Myocyte (in vitro differentiated cells): ENCODE measurements at regions not wholly inside any gene's neighbourhood (a gene's known extent, or its start where the extent isn't known, plus 50 kb on each side); places are given as distances from the start of the nearest gene placed in this dataset.
"Not testable (repeated sequence)": the region's sequence is repeated elsewhere in the genome, so short reads cannot be mapped to it uniquely, and the experiment has no call there.

Experiments
- DNase-seq: peaks from one replicate; pipeline ENCODE4 v3.0.0-alpha.2; 2012; ENCODE audit warnings: low read depth

DNA sequence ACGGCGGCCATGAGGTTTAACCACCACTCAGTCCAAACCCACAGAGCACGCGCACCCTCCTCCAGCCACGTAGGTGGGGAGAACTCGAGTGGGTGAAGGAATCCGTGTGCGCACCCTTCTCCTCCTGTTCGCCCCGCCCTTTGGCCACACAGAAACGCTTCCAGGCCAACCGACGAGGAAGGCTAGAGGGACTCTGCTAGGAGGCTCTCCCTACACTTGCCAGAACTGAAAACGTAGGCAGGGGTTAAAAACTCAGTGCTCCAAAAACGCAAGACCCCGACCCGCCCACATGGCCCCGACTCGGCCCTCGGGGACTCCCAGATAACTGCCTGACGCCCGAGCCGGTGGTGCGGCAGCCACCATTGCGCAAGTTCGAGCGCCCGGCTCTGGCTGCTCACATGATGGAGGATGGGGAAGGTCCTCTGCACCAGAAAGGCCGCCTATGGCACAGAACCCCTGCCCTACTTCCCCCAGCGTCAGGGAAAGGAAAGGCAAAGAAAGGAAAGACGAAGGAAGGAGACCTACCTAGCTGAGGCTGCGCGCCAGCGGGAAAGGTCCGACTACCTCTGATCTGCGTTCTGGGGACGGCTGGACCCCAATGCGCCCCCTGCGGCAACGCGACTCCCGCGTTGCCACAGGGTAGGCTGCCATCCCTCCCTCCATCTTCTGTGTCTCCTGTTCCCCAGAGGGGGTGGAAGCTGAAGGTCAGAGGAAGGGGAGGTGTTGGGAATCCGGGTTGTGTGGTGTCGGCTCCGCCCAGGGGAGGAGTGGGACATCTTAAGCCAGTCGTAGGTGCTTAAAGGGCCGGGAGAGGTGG lies 201.9 kb upstream of the AGTR2 start:
- peak; percentile 49 for DNase-seq

DNA sequence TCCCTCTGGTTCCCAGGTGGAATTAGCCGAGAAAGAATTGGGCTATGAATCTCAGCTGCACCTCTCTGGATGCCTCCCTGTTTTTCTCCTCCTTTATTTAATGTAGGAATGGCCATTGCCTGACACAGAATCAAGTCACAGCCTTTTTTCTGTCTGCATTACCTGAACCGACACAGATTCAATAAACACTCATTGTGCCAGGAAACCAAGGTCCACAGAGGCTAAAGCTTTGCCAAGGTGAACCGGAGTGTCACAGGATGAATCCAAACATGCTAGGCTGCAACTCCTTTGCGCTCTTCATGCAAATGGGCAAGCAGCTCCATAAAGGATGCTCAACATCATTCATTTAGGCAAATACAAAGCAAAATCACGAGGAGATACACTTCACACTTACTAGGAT lies 199.8 kb upstream of the AGTR2 start:
- no peak for DNase-seq

DNA sequence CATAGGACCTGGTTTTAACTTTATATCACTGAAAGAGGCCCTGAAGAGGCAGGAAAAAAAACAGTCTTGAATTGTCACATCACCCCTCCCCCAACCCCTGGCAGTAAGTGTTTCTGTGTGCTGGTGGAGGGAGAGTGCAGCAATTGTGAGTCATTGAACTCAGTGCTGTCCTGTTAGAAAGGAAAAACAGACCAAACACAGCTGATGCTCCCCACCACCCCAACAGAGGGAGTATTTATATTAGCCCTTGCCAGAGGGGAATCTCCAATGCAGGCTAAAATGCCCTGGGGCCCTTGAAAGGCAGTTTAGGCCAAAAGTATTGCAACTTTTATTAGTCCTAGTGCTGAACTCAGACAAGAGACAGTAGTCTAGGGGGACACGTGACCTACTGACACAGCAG lies 197.8 kb upstream of the AGTR2 start:
- no peak for DNase-seq

DNA sequence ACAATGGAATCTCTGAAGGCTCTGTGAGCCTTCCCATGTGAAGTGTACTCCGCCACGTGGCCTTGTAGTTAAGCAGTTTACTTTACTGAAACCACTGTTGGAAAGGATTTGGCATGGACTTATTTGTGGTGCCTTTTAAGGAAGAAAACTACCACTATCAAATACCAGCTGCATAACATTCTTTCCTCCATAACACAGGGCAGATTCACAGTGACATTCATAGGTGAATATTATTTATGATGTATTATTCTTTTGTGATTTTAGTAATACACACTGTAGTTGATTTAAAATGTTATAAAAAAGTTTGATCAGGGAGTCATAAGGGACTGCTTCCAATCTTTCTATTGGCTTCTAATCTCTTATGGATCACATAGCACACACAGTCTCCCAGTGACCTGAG lies 192.5 kb upstream of the AGTR2 start:
- no peak for DNase-seq

DNA sequence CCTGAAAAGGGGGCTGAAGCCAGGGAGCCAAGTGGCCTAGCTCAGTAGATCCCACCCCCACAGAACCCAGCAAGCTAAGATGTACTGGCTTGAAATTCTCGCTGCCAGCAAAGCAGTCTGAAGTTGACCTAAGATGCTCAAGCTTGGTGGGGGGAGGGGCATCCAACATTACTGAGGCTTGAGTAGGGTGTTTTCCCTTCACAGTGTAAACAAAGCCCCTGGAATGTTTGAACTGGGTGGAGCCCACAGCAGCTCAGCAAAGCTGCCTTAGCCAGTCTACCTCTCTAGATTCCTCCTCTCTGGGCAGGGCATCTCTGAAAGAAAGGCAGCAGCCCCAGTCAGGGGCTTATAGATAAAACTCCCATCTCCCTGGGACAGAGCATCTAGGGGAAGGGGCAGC lies 187.4 kb upstream of the AGTR2 start:
- not testable (repeated sequence) for DNase-seq

DNA sequence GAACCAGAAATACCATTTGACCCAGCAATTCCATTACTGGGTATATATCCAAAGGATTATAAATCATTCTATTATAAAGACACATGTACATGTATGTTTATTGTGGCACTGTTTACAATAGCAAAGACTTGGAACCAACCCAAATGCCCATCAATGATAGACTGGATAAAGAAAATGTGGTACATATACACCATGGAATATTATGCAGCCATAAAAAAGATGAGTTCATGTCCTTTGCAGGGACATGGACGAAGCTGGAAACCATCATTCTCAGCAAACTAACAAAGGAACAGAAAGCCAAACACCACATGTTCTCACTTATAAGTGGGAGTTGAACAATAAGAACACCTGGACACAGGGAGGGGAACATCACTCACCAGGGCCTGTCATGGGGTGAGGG lies 183.1 kb upstream of the AGTR2 start:
- DNase-seq, result not testable (repeated sequence)

DNA sequence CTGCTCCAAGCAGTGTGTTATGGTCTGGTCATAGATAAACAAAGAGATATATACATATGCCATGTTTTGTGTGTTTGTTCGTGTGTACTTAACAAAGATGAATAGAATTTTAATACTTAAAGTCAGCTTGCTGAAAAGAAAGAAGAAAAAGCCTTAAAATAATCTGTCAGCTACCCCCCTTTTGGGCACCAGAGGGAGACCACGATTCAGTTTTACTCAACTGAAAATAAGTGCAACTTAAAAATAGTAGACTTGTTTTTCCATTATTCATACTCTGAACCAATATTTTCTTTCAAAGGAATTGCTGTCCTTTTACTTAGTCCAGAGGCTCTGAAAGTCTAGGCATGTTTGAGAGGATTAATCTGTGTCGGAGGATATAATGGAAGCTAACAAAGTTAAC lies 181.7 kb upstream of the AGTR2 start:
- DNase-seq, result peak; percentile 4

DNA sequence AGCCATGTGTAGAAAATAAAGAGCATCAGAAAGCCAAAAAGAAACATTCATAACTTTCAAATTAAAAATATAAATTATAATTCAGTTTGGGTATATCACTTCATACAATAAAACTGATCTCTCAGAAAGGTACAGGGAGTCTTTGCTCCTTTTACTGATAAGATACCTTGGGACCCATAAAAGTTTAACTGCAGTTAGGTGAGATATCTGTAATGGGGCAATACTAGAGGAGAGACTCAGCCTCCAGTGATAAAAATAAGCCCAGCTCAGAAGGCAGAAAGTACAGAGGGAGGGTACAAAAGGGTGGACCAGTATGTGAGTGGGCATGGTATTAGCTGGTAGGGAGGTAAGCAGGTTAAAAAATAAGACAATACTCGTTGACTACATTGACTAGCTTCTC lies 180.9 kb upstream of the AGTR2 start:
- no peak for DNase-seq

DNA sequence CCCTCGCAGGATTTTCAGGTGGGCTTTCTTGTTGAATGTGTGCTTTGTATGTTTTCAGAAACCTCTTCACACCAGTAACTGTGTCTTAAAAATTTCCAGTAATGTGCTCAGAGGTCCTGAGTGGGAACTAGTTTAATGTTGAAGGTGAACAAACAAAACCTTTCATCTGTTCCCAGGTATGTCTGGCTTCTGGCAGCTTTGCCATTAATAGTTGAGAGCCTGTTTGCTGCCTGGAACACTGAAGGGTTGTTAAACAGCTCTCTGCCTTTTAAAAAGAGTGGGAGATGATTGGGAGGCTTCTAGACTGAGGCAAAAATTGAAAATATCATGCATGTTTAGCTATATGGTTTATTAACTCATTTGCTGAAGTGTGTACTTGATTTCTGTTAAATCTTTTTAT lies 161.2 kb upstream of the AGTR2 start:
- no peak for DNase-seq

DNA sequence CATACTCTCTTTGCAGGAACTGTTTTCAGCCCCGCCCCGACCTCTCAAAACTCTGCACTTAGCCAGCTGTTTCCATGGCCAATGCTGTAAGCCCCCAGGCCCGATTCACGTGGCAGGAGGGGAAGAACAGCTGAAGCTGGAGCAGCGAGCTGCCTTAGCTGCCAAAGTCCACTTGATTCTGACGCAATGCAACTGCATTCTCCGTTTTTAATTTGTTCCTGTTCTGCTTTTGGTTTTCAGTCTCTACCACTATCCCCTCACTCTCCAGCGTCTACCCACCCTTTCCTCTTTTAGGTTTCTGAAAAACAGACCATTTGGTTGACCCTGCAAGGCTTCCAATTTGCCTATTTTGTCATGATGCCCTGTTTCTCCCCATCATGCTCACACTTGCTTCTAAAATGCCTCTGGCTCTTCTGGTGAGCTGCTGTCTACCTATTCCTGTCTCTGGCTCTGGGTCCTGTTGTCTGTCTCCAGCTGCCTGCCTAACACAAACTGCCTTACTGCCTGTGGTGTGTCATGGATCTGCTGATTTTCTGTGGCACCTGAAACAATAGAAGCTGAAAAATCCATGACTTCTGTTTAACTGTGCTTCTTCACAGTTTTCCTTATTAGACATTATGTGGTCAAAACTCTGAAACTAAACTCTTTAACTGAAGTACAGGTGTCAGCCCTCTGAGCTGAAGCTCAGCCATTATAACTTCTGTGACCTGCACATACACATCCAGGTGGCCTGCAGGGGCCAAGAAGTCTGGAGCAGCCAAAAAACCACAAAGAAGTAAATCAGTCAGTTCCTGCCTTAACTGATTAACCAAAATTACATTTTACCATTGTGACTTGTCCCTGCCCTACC lies 160.5 kb upstream of the AGTR2 start:
- peak; percentile 1 for DNase-seq

DNA sequence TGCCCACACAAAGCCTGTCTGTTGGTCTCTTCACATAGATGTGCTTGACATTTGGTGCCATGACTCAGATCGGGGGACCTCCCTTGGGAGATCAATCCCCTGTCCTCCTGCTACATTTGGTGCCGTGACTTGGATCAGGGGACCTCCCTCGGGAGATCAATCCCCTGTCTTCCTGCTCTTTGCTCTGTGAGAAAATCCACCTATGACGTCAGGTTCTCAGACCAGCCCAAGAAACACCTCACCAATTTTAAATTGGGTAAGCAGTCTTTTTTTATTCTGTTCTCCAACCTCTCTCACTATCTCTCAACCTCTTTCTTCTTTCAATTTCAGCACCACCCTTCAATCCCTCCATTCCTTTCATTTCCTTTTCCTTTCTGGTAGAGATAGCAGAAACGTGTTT lies 159.6 kb upstream of the AGTR2 start:
- DNase-seq, result no peak

DNA sequence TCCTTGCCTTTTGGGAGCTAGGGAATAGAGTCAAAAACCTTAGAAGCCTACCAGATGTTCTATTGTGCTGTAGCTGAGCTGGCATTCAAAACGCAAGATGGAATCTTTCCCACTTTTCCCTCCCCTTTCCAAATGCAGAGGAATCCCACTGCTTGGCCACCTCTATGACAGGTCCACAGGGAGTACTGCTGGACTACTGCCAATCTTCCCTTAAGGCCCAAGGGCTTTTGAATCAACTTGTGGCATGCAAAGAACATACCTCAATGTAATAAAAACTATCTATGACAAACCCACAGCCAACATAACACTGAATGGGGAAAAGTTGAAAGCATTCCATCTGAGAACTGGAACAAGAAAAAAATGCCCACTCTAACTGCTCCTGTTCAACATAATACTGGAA lies 139.2 kb upstream of the AGTR2 start:
- DNase-seq, result no peak
